ENCODE measurements at regions not wholly inside any gene's neighbourhood (a gene's known extent, or its start where the extent isn't known, plus 50 kb on each side); places are given as distances from the start of the nearest gene placed in this dataset.
A peak's percentile ranks its signal among the peaks of the same experiment; 100 is the strongest.

DNA sequence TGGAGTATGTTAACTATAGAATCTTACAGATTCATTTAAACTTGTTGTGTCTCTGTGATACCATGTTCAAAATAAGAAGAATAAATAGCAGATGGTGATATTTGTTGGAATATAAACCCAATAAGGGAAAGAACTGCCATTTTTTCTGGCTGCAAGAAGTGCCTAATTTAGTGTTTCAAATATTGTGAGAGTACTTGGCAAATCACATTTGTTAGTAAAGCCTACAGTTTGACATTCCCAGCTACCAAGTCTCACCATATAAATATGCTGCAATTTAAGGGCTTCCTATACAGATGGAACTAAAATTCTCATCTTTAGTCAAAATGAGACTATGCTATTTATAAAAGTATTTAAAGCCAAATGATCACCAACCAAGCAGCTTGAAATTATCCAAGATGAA is 96.0 kb upstream of the WDFY3 start:
- Mint-ChIP-seq H3K4me3 (no peak overlapping the region), H3K9me3 (peaks cover 4% of the 10 kb centered on the region), H3K36me3 (no peaks in the 10 kb centered on the region), H3K4me1 (no peaks in the 10 kb centered on the region), H3K27ac (no peak overlapping the region), H3K27me3 (ENCODE audit: low read depth) (peaks cover 55% of the 10 kb centered on the region)
- DNase-seq (ENCODE audit: low spot score in 2 of 2, unreplicated experiment in 2 of 2): no peak
- TF ChIP-seq CTCF (IDR thresholded peaks at IDR 0.05; ENCODE audit: unreplicated experiment): no peak

GRCh38 chr4:85067342-85067741 is 100.9 kb upstream of the WDFY3 start:
- peaks cover 30% of the 10 kb centered on the region for H3K9me3 Mint-ChIP-seq
- H3K27ac Mint-ChIP-seq: no peak overlapping the region
- no peaks in the 10 kb centered on the region for H3K4me1 Mint-ChIP-seq
- H3K4me3 Mint-ChIP-seq: no peak overlapping the region
- H3K36me3 Mint-ChIP-seq: no peaks in the 10 kb centered on the region
- DNase-seq (ENCODE audit: low spot score in 2 of 2, unreplicated experiment in 2 of 2): no peak
- no peak for TF ChIP-seq CTCF (IDR thresholded peaks at IDR 0.05; ENCODE audit: unreplicated experiment)
- peaks cover 21% of the 10 kb centered on the region for H3K27me3 Mint-ChIP-seq (ENCODE audit: low read depth)

- Mint-ChIP-seq H3K27ac (no peak overlapping the region), H3K4me3 (no peak overlapping the region), H3K27me3 (ENCODE audit: low read depth) (no peaks in the 10 kb centered on the region), H3K4me1 (no peaks in the 10 kb centered on the region), H3K9me3 (no peaks in the 10 kb centered on the region), H3K36me3 (no peaks in the 10 kb centered on the region)
- no peak for DNase-seq (ENCODE audit: low spot score in 2 of 2, unreplicated experiment in 2 of 2)
- TF ChIP-seq CTCF (IDR thresholded peaks at IDR 0.05; ENCODE audit: unreplicated experiment): no peak
Observed at GRCh38 chr4:85078016-85078415, 111.5 kb upstream of the WDFY3 start.

DNA sequence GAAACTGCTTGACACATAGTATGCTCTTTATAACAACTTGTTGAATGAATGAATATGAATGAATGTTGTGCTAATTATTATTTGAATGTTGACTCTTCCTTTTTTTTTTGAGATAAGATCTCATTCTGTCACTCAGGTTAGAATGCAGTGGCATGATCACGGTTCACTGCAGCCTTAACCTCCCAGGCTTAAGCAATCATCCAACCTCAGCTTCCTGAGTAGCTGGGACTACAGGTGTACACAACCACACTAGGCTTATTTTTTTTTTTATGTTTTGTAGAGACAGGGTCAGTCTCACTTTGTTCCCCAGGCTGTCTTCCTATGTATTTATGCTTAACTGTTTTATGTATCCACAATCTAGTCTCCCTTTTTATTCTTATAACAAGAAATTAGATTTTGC is 114.7 kb upstream of the WDFY3 start:
- no peak for TF ChIP-seq CTCF (IDR thresholded peaks at IDR 0.05; ENCODE audit: unreplicated experiment)

DNA sequence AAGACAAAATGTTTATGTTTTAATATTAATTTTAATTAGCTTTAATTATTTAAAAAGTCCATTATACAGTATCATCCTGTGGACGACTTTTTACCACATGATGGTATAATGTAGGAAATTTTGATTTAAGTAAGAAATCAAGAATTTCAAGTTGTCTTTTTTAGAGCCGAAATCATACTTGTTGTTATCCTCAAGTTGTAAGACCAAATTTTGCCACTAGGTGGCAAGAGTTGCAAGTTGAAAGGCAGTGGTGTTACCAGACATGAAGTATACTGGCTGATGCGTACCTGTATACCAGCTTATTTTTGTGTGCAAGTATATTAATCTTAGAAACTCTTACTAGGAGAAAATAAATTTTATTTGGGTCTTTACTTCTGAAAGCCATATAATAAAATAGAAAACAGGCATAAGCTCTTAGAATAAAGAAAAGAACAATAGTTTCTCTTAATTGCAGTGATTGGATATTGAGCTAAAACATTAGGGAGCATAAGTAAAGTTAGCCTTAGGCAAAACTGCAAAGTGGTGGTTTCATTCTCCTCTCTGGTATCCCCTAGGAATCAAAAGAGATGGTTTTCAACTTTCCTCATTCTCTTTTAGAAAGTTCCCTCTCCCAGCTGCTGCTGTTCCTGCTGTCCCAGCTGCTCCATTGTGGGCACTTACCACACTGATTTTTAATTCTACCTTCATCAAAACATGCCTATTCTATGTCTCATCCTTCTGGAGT is 118.0 kb upstream of the WDFY3 start:
- peak; percentile 92 for TF ChIP-seq CTCF (IDR thresholded peaks at IDR 0.05; ENCODE audit: unreplicated experiment)
- DNase-seq (ENCODE audit: low spot score in 2 of 2, unreplicated experiment in 2 of 2): no peak
- H3K27ac Mint-ChIP-seq: no peak overlapping the region

More for the DNA sequence above, 114.7 kb upstream of the WDFY3 start:
- Mint-ChIP-seq H3K27ac (no peak overlapping the region), H3K4me1 (no peaks in the 10 kb centered on the region), H3K27me3 (ENCODE audit: low read depth) (no peaks in the 10 kb centered on the region), H3K4me3 (no peak overlapping the region), H3K36me3 (no peaks in the 10 kb centered on the region), H3K9me3 (no peaks in the 10 kb centered on the region)
- no peak for DNase-seq (ENCODE audit: low spot score in 2 of 2, unreplicated experiment in 2 of 2)

More for the DNA sequence above, 118.0 kb upstream of the WDFY3 start:
- peaks cover 8% of the 10 kb centered on the region for H3K9me3 Mint-ChIP-seq
- H3K36me3 Mint-ChIP-seq: peaks cover 3% of the 10 kb centered on the region
- H3K27me3 Mint-ChIP-seq (ENCODE audit: low read depth): no peaks in the 10 kb centered on the region
- H3K4me3 Mint-ChIP-seq: no peak overlapping the region
- no peaks in the 10 kb centered on the region for H3K4me1 Mint-ChIP-seq
